DMS53 treated with DMSO at 0.1 percent for 48 hours (cell line): ENCODE measurements at regions not wholly inside any gene's neighbourhood (a gene's known extent, or its start where the extent isn't known, plus 50 kb on each side); places are given as distances from the start of the nearest gene placed in this dataset.

Experiments
- DNase-seq: peaks from one replicate; lab custom pipeline; 2025; ENCODE audit not compliant: unreplicated experiment; lab: John Stamatoyannopoulos, UW

GRCh38 chr9:108386032-108386431 is 469.8 kb downstream of the ACTL7B start:
- DNase-seq = no peak

- no peak for DNase-seq
Observed at GRCh38 chr9:108383796-108384195, 472.0 kb downstream of the ACTL7B start.

DNA sequence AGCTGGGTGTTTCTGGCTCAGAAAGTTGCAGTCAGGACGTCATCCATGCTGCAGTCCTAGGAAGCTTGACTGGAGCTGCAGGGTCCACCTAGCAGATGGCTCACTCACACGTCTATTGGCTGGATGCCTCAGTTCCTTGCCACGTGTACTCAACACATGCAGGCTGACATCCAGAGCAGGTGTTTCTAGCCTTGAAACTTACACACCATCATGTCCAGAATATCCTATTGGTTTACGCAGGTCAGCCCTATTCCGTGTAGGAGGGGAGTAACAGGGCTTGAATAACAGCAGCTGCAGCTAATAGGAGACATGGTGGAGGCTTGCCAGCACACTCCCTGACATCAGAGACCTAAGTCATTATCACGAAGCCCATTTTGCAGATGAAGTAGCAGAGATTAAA is 473.5 kb downstream of the ACTL7B start:
- no peak for DNase-seq

DNA sequence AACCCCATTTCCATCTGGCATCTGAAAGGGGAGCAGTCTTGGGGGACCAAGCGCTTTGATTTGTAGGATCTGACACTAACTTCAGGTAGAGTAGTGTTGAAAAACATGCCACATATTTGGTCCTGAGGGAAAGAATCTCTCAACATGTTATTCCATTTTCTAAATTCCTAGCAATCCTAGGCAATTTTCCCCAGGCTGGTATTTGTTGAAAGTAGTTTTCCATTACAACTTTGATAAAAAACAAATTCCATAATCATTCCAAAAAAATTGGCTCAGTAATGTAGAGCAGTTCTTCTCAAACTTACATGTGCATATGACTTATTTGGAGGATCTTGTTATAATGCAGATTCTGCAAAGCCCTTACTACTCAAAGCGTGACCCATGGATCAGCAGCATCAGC is 477.9 kb downstream of the ACTL7B start:
- no peak for DNase-seq

- peak; percentile 4 for DNase-seq
Observed at GRCh38 chr9:108377382-108377781, 478.4 kb downstream of the ACTL7B start.

- DNase-seq = no peak
Observed at GRCh38 chr9:108376140-108376539, 479.6 kb downstream of the ACTL7B start.

GRCh38 chr9:108374626-108375025 is 481.2 kb downstream of the ACTL7B start:
- DNase-seq = no peak

- DNase-seq = no peak
Observed at GRCh38 chr9:108367188-108367587, 488.6 kb downstream of the ACTL7B start.

DNA sequence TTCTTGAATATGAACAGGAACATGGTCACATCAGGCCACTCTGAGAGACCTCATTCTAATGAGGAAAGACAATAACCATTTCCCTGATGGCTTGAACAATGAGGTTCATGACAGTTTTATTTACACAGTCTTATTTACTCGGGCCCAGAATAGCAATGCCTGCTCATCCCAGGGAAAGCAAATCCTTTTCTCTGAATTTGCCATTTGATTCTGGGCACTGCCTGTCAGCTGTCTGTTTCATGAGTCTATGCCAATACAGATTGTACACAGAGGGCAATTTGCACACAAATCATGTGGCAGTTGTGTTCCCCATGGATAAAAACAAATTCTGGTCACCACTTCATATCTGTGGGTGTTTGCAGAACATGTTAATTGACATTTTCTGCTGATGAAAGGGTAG is 492.5 kb downstream of the ACTL7B start:
- DNase-seq = peak; percentile 78

DNA sequence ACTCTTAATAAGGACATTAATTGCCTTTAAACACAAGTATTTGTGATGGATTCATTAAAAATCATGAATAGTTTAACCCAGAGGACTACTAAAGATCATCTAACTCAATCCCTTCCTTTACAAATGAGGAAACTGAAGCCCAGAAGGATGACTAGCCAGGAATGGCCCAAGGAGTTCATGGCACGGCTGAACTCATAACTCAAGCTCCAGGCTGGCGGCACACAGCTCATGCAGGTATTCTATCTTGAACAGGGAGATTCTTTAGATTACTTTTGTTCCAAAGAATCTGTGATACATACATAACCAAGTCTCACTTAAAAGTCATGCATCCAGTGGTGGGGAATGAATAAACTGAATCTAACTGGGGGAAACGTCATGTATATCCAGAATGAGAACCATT is 495.5 kb downstream of the ACTL7B start:
- DNase-seq = no peak

GRCh38 chr9:108356806-108357205 is 499.0 kb downstream of the ACTL7B start:
- no peak for DNase-seq

DNA sequence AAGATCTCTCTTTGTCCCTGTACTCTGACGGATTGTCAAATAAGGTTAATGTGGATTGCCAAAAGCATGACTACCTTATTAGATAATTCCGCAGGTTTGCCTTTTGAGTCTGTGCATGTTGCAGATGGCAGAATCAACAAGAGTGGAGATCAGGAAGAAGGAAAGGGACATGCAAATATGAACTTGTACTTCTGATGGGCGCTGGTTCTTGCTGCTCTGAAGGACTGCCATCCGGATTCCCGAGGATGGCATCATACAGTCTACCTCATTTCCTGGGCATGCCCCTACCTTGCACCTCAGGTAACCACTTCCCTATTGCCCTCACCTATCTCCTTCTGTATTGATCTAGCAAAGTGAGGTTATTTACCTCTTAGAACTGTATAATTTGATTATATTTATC is 504.2 kb downstream of the ACTL7B start:
- DNase-seq = no peak

- DNase-seq = no peak
Observed at GRCh38 chr9:108347463-108348188, 508.2 kb downstream of the ACTL7B start.

DNA sequence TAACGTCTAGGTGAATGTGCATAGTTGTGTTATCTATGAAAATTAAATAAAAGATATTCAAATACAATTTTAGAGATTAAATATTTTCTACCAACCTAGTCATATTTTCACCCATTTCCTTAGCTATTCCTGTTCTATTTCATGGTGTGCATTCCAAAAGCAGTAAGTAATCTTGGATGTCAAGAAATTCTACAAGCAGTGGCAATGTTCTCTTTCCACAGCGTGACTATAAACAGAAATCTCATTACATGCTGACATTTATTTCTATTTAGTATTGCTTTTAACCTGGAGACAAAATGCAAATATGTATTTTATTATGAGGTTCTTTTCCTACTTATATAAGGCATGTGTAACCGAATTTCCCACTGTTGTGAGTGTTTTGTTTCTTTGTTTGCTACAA is 510.0 kb downstream of the ACTL7B start:
- no peak for DNase-seq

DNA sequence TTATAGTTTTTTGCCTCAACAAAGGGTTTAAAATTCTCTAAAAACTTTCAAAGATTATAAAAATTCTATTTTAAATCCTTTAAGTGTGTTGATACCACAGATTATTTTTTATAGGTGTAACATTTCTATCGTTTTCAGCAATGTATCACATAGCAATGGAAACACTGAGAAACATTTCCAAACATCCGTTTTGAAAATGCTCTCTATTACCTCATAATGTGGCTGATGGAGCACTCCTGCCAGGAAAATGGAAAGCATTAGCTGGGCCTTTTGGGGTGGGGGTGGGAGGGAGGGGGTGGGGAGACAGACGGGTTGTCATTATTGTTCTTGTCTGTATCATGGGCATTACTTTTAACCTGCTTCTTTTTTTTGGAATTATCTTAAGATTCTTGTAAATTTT is 516.5 kb downstream of the ACTL7B start:
- no peak for DNase-seq

DNA sequence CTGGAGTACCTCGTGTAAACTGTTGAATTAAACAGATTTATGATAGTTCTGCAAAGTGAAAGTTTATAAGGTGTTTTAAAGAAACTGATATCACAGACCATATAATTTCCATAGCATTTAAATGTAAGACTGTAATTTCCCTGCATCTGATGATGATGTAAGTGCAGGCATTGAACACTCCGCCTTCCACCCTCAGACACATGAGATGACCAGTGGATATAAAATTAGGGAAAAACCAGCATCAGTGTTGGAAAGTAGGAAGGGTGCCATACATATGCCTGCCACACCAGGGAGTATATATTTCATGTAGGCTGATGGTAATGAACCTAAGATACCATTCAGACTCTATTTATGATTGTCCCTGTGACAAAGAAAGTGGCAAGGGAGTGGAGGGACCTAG is 519.2 kb downstream of the ACTL7B start:
- no peak for DNase-seq

- no peak for DNase-seq
Observed at GRCh38 chr9:108333530-108333983, 522.2 kb downstream of the ACTL7B start.

DNA sequence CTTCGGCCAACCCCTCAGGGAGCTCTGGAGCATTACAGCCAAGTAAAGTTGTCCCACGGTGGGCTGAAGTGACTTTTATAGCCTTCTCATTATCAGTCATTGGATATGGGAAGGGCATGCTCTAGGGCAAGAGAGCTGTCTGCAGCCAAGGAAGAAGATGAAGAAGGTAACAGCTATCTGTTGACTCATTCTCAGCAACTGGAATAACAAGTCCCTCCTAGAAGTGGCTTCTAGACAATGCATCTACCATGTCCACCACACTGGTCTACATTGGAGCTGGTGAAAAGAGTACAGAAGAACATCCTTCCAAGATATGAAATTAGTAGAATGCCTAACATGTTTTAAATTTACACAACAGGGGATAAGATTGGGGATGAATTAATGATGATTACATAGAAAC is 524.2 kb downstream of the ACTL7B start:
- no peak for DNase-seq

DNA sequence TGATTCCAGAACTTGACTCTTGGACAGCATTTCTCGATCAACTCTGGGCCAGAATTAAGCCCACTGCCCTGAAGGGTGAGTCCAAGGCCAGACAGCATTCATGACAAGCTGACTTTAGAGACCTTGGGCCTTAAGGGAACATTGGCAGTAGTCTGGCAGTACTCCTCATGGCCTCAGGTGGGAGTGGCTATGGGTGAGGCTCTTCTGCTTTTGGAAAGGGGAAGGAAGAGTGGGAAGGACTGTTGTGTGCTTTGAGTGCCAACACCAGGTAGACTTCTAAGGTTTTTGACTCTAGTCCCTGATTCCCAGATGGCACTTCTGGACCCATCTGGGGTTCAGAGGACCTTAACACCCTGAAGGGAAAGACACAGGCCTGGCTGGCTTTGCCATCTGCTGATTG is 530.4 kb downstream of the ACTL7B start:
- DNase-seq = no peak

DNA sequence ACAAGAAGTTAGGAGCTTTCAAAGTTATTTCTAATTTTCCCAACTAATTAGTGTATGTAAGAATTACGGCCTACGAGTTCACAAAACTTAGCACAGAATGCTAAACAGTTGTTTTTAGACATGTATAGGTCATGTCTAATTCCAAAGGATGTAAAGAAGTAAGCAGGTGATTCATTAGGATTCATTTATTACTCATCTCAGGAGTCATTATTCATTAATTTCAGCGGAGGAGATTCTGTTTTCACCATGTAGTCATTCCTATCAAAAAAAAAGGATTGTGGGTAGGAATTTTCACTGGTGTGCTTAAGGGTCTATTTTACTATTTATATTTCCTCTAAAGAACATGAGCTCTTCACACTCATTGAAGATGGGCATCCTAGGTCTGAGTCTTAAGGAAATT is 532.2 kb downstream of the ACTL7B start:
- no peak for DNase-seq

DNA sequence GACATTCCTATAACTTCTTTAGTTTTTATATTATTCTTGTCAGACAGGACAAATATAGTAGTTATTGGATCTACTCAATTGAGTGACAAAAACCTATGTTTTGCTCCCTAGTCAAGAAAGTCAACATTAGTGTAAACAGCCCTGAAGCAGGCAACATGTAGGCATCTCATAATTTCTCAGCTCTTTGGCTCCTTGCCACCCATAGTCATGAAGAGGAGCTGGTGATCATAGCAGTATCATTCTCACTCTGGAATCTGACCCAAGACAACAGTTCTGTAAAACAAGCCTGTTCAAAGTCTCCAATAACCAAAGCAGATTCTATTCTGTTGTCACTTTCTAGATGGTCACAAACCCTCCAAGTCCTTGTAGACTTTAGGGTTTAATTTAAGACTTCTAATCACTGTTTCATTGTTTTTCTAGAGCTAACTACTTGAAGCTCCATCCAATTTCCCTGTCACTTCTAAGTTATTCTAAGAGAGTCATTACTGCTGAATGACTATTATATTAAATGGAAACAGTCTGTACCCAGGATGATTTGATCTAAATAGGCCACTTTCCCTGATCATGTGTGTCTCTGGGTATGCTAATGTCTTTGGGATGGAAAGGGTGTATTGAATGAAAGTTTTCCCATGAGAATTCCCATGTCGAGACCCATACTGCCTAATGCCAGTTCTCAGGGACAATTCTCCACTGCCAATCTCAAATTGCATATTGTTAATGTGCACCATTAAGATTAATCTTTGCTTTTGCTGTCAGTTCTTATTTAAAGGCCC is 533.3 kb downstream of the ACTL7B start:
- no peak for DNase-seq

- no peak for DNase-seq
Observed at GRCh38 chr9:108316630-108317029, 539.2 kb downstream of the ACTL7B start.

GRCh38 chr9:108316066-108316465 is 539.7 kb downstream of the ACTL7B start:
- no peak for DNase-seq
